Lower leg skin (tissue), 3 donors: ENCODE measurements at regions not wholly inside any gene's neighbourhood (a gene's known extent, or its start where the extent isn't known, plus 50 kb on each side); places are given as distances from the start of the nearest gene placed in this dataset.

Experiments
- POLR2A ChIP-seq, 2 donors: fragments of 450-650 bp; IDR thresholded peaks; one replicate each; pipeline ENCODE4 v1.6.1; 2016 to 2017; ENCODE audit warnings: antibody characterized with exemption in 2 of 2, mild to moderate bottlenecking in 1 of 2, moderate library complexity in 1 of 2
- TF ChIP-seq, protein P1 (sequence below), 3 donors: fragments of 450-650 bp; IDR thresholded peaks; one replicate each; pipeline ENCODE4 v1.5.1; 2016; ENCODE audit warnings: antibody characterized with exemption in 3 of 3, mild to moderate bottlenecking in 3 of 3, moderate library complexity in 2 of 3

DNA sequence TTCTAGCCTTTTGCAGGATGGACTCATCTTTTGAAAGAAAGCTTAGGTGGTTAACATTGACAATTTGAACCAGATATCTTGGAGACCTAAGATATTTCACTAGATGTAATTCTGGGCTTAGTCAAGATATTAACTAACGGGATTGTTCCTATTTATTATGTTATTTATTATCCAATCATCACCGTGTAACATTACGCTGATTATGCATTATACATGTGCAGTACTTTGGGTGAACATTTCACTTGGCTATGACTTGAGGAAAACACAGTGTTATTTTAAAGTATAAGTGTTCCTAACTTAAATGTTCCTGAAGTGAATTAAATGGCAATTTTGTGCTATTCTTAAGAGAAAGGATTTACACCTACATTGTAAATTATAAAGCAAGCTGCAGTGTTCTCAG is 574.5 kb upstream of the KCNMB2 start:
- TF ChIP-seq POLR2A (IDR thresholded peaks at IDR 0.05), result no peak
- TF ChIP-seq, protein P1, sequence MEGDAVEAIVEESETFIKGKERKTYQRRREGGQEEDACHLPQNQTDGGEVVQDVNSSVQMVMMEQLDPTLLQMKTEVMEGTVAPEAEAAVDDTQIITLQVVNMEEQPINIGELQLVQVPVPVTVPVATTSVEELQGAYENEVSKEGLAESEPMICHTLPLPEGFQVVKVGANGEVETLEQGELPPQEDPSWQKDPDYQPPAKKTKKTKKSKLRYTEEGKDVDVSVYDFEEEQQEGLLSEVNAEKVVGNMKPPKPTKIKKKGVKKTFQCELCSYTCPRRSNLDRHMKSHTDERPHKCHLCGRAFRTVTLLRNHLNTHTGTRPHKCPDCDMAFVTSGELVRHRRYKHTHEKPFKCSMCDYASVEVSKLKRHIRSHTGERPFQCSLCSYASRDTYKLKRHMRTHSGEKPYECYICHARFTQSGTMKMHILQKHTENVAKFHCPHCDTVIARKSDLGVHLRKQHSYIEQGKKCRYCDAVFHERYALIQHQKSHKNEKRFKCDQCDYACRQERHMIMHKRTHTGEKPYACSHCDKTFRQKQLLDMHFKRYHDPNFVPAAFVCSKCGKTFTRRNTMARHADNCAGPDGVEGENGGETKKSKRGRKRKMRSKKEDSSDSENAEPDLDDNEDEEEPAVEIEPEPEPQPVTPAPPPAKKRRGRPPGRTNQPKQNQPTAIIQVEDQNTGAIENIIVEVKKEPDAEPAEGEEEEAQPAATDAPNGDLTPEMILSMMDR (IDR thresholded peaks at IDR 0.05), result no peak
